ENCODE measurements at regions not wholly inside any gene's neighbourhood (a gene's known extent, or its start where the extent isn't known, plus 50 kb on each side); places are given as distances from the start of the nearest gene placed in this dataset.
A peak's percentile ranks its signal among the peaks of the same experiment; 100 is the strongest.

DNA sequence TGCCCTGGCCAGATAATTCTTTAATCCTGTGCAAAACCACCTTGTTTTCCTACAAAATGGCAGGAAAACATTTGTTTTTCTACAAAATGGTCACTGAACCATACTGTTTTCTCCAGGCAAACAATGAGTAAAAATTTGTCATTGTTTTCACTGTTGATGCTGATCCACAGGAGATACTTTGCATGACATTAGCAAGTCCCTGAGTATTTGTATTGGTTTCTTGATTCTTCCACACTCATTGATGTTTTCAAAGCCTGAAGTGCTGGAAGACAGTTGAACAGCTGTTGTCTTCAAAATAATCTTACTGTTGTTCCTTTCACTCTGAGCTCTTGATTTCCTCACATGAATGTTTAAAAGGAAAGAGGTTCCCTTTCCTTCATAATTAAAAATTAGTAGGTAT lies 123.1 kb upstream of the HTR2A start:
- FAIRE-seq = no peak
- no peak for DNase-seq (ENCODE audit: insufficient read length, low spot score)

- DNase-seq (ENCODE audit: insufficient read length, low spot score) = no peak
- no peak for FAIRE-seq
Measured at GRCh38 chr13:47017476-47017875, 120.6 kb upstream of the HTR2A start.

DNA sequence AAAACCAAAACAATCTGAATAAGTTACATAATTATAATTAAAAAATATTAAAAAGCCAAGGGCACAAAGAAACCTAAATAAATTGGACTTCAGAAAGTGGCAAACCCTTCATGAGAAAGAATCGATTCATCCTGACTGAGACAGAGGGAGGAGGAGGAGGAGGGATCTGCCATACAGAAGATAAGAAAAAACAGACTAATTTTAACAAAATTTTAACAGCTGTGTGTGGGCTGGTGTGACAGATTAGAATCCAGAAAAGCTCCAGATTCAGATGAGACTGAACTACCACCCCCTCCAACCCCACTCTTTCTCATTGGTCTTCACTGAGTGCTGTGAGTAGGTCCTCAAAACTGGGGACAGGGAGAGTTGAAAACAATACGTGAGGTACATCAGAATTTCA lies 111.5 kb upstream of the HTR2A start:
- DNase-seq (ENCODE audit: insufficient read length, low spot score) = no peak
- no peak for FAIRE-seq

GRCh38 chr13:47005756-47006414 lies 109.0 kb upstream of the HTR2A start:
- FAIRE-seq (no peak), DNase-seq (ENCODE audit: insufficient read length, low spot score) (no peak)

- FAIRE-seq (no peak), DNase-seq (ENCODE audit: insufficient read length, low spot score) (no peak)
Measured at GRCh38 chr13:47004540-47004939, 107.7 kb upstream of the HTR2A start.

DNA sequence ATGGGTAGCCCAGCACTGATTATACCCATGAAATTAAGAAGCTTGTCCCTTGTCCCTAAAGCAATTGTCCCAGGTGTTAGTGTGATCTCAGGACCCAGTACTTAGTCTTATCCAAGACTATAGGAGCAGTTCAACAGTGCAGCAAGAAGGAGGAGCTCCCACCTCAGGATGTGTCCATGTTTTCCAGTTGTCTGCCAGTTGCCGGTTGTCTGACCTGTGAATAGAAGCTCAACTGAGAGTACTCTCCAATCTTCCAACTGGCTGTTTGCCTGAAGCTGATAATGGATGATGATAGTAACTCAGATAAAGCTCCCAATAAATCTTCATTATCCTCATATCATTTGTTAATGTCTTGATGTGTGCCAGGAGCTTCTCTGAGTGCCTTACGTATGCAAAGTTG lies 107.2 kb upstream of the HTR2A start:
- FAIRE-seq (no peak), DNase-seq (ENCODE audit: insufficient read length, low spot score) (no peak)

DNA sequence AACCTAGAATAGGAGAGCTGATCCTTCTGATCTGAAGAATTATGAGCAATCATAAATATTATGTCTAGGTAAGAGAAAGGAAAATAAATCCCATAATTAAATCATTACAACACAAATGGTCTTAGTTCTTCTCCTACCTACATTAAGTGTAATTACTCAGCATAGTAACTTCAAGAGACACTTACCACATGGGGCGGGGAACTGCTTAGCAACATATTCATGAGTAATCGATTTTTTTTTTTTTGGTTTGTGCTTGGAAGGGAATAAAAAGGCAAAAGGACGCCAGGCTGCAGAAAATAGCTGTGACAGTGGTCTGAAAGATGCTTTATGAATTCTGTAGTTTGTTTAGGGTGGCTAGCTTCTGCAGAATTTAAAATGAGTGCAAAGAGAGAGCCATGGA lies 103.3 kb upstream of the HTR2A start:
- DNase-seq (ENCODE audit: insufficient read length, low spot score) (no peak), FAIRE-seq (no peak)

DNA sequence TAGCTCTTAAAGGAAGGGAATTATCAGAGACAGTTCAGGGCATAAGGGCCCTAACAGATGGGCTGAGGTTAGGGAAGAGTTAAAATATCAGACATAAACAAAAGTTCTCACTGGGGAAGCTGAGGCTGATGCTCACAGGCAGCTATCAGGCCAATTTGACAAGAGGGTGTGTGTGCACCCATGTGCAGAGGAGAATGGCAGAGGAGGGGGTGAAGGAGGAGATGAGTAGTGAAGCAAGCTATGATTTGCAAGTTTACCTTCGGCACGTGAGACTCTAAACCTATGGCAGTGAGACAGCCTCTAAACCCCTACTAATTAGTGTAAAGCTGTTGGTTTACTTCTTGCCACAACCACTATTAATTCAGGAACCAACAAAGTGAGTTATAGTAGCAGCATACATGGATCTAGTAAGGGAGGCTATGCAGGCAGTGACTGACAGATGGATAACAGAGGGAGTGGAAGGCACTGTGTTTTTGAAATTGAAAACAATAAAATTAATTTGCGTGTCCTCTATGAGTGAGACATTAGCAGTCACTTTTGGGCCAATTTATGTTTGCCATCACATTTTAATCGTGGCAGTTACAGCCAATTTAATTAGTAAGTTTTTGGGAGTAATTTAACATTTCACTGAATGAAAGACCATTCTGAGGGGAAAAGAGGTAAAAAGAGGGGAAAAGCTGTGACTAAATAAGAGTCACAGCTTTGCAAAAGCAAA lies 99.6 kb upstream of the HTR2A start:
- DNase-seq (ENCODE audit: insufficient read length, low spot score) (no peak), FAIRE-seq (peak; percentile 56)

GRCh38 chr13:46995874-46996273 lies 99.0 kb upstream of the HTR2A start:
- FAIRE-seq = peak; percentile 76
- DNase-seq (ENCODE audit: insufficient read length, low spot score) = peak; percentile 16

DNA sequence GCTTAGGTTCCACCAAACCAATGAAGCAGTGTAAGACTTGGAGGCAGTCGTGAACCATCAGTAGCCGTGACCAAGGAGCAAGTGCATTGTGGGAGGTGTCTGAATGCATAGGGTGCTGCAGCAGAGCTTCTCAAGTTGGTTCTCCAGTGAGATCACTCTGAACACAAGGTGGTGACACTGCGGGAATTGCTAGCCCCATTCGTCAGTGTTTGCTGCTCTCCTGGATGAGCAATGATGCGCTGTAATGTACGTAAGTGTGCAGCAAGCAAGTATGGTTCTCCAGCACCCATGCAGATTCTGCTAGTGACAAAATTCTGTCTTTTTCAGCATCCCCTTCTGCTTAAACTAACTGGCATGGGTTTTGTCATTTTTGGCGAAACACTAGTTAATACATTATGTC lies 97.6 kb upstream of the HTR2A start:
- DNase-seq (ENCODE audit: insufficient read length, low spot score) (no peak), FAIRE-seq (peak; percentile 35)

GRCh38 chr13:46992383-46992952 lies 95.6 kb upstream of the HTR2A start:
- FAIRE-seq (no peak), DNase-seq (ENCODE audit: insufficient read length, low spot score) (no peak)

DNA sequence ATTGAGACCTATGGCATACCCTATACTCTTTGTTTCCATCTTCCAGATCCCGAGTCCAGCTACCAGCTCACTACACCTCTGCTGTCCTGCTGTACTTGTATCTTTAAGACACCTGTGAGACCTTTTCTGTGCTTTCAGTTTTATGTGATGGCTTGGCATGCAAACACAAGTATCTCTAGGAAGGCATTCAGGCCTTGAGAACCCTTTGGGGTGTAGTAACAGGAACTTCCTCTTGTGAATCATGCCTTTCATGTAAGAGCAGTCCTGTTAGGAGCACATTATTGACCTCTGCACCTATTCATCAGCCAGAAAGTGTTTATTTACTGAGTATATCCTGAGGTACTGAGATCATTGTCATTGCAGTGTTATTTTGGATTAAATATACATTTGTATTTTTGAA lies 87.0 kb upstream of the HTR2A start:
- peak; percentile 36 for DNase-seq (ENCODE audit: insufficient read length, low spot score)
- FAIRE-seq = no peak

DNA sequence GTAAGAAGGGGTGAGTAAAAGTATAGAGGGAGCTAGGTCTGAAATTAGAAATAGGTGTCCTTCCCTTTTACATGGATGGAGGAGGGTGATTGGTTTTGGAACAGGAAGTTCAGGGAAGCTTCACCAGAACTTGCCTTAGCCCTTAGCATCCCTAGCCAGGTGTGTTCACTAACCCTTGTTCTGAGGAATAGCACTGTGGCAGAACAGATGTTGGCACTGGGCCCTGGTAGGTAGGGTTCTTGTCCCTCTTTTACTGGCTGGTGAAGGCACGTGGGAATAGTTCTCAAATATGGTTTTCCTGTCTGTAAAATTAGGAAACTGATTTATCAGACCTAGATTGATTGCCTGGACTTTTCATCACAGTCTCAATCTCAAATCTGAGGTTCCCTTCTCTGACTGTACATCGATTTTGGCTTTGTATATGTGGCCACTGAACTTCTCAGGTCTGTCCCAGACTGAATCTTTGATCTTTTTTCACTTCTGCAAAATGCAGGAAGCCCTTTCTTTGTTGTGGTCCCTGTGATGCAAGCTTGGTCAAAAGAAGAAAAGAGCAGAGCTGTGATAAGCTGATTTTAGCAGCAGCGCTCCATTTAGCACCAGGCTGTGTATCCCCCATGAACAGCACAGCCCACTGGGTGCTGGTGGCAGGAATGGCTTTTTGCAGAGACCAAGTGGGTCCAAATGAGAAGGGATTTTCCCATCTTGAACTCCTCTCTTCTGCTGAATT lies 86.2 kb upstream of the HTR2A start:
- FAIRE-seq (peak; percentile 99), DNase-seq (ENCODE audit: insufficient read length, low spot score) (peak; percentile 36)

GRCh38 chr13:46975173-46975572 lies 78.3 kb upstream of the HTR2A start:
- no peak for DNase-seq (ENCODE audit: insufficient read length, low spot score)
- FAIRE-seq = no peak

GRCh38 chr13:46968450-46968849 lies 71.6 kb upstream of the HTR2A start:
- no peak for FAIRE-seq

DNA sequence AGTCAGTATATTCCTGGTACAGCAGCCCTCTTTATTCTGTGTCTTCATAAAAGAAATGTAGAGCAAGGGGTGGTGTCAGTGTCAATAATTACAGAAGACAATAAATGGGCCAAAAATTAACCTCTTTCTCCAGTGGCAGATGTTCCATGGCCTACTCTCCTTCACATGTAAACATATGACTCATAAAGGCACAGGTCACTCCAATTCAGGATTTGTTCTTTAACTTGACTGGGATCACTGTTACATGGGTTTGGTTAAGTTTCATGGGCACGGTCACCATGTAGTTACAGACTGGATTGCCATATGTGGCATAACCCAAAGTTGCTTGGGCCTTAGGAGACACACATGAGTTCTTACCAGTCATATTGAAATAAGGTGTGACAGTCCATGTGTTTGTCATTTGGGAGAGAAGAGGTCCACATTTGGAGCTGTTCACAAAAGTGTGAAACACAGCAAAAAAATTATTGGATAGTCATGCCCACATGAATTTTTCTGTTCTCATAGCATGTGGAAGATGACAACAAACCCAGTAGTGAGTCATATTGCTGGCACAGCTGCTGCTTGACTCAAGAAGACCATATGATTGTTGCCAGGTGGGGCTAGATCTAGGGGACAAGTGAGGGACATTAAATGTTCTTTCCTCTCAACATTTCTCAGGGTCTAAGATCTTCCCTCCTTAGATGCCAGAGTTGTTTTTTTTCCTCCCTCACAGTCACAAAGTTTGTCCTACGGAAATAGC lies 68.1 kb upstream of the HTR2A start:
- no peak for FAIRE-seq

More at GRCh38 chr13:46968450-46968849, 71.6 kb upstream of the HTR2A start:
- no peak for DNase-seq (ENCODE audit: insufficient read length, low spot score)

GRCh38 chr13:46963904-46964303 lies 67.1 kb upstream of the HTR2A start:
- no peak for DNase-seq (ENCODE audit: insufficient read length, low spot score)

More for the DNA sequence above, 68.1 kb upstream of the HTR2A start:
- no peak for DNase-seq (ENCODE audit: insufficient read length, low spot score)

GRCh38 chr13:46962281-46962941 lies 65.6 kb upstream of the HTR2A start:
- DNase-seq (ENCODE audit: insufficient read length, low spot score) = no peak
- peak; percentile 96 for FAIRE-seq

More at GRCh38 chr13:46963904-46964303, 67.1 kb upstream of the HTR2A start:
- no peak for FAIRE-seq

DNA sequence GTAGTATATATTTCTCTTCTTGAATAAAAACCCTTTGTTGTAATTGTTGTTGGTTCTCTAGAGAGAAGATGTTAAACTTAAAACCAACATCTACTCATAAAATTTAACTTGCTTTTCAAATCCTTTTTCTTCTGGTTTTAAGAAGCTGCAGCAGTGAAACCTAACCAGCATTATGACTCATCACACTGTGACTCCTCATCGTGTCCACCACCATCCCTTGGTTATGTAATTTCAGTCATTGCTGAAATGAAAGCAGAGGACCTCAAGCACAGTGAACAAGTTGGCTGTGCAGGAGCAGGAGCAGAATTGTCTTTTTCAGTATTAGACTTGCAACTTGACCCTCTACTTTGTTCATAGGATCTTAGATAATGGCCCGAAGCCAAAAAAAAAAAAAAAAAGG lies 64.9 kb upstream of the HTR2A start:
- DNase-seq (ENCODE audit: insufficient read length, low spot score) (peak; percentile 41), FAIRE-seq (peak; percentile 83)

DNA sequence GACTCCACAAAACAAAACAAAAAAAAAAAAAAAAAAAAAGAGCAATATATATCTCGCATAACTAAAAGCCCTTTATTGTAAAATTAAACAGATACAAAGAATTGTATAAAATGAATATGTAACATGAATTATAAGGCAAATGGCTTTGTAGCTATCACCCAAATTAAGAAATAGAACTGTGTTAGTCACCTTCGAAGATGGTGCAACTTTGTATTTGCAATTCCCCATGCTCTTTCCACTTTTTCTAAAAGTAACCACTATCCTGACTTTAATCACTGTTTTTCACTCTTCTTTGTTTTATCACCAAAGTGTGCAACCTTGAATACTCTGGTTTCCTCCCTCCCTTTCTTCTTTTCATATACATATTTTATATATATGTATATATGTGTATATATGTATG lies 57.1 kb upstream of the HTR2A start:
- DNase-seq (ENCODE audit: insufficient read length, low spot score) (no peak), FAIRE-seq (no peak)
